ENCODE measurements at regions not wholly inside any gene's neighbourhood (a gene's known extent, or its start where the extent isn't known, plus 50 kb on each side); places are given as distances from the start of the nearest gene placed in this dataset.

- TF ChIP-seq EZH2 (IDR thresholded peaks at IDR 0.05; ENCODE audit: borderline replicate concordance, low read depth, low read length, severe bottlenecking) = no peak
- no peak for TF ChIP-seq CTCF (IDR thresholded peaks at IDR 0.05; ENCODE audit: borderline replicate concordance, extremely low read depth, low read length, poor library complexity, severe bottlenecking)
These were observed 222.5 kb downstream of the NR2F2 start for GRCh38 chr15:96553006-96553405.
